ENCODE measurements at regions not wholly inside any gene's neighbourhood (a gene's known extent, or its start where the extent isn't known, plus 50 kb on each side); places are given as distances from the start of the nearest gene placed in this dataset.
A peak's percentile ranks its signal among the peaks of the same experiment; 100 is the strongest.
"Not testable (repeated sequence)": the region's sequence is repeated elsewhere in the genome, so short reads cannot be mapped to it uniquely, and the experiment has no call there.

- intact Hi-C loops (cut with DNase I, micrococcal nuclease), result loop anchor here in 1 of 2 donors (10.0 kb wide), 1 partner anchor 163 kb away; no protein-coding TSS in a partner anchor
- DNase-seq, result no peak
- no peak for ATAC-seq
Measured at GRCh38 chr11:34001557-34002064, 49.9 kb upstream of the CAPRIN1 start.

- ATAC-seq (no peak), DNase-seq (no peak)
- intact Hi-C loops (cut with DNase I, micrococcal nuclease), result loop anchor here in 1 of 2 donors (10.0 kb wide), 1 partner anchor 365 kb away; no protein-coding TSS in a partner anchor
Measured at GRCh38 chr11:33999393-33999792, 52.1 kb upstream of the CAPRIN1 start.

DNA sequence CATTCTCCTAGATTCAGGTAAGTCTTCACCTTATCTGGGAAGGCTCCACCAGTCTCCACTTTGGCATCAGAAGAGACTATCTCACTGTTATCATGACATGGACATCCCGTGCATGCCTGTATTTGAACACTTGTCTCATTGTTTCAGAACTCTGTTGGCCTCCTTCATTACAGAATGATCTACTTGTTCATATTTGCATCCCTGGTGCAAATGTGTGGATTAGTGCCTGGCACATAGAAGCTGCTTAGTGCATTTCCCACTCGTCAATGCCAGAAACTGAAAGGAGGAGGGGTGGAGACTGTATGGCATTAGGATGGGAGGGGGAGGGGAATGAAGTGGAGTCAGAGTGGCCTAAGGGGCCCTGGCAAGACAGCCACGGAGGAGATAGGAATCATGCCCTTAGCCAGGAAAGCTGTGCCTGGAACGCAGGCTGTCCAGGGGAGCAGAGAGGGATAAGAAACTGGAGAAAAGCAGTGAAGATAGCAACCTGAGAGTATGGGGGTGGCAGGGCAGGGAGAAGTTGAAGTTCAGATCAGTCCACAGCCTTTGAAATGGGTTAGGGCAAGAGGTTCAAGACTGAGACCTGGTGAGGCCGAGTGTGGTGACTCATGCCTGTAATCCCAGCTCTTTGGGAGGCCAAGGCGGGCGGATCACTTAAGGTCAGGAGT is 53.8 kb upstream of the CAPRIN1 start:
- ATAC-seq, result peak; percentile 21
- intact Hi-C loops (cut with DNase I, micrococcal nuclease), result loop anchor here in 1 of 2 donors (10.0 kb wide), 1 partner anchor 367 kb away; no protein-coding TSS in a partner anchor
- no peak for DNase-seq

DNA sequence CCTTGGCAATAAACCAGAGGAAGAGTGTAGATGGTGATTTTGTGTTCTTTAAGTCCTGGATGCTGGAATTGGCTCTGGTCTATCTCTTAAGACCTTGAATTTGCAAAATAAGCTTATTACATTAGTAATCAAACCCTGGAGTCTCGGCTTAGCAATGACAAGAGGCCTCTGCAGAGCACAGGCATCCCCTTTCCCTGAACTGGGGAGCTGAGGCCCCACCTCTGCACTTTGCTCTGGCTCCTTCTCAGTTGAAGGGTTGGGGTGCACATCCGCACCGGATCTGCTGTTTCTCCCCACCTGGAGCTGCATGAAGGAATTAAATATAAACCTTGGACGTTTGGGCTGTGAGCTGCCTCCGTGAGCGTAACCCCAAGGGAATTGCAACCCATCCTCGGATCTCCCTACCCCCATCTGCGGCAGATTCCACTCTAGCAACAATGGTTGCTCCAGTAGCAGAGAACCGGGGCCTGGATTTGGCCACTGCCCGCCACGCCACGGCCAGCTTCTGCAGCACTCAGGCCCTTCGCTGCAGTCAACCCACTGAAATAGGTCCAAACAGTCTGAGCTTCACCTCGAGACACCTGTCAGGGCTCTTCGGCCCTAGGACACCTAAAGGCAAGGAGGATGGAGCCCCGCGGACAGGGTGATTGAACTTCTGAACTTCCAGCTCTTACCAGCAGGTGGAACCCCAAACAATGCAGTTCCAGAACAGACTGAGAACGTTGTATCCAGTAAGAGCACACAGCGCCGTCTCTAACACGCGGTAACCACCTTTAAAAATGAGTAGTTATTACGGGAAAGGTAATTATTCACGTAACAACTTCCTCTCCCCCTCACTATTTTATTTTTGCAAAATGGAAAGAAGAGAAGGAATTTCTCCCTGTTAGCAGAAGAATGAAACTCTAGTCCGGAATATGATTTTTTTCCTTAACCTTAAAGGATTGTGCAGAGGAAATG is 54.8 kb upstream of the CAPRIN1 start:
- peak; percentile 99 for ATAC-seq
- intact Hi-C loops (cut with DNase I, micrococcal nuclease), result loop anchor here in 1 of 2 donors (10.0 kb wide), 1 partner anchor 368 kb away; no protein-coding TSS in a partner anchor
- peak; percentile 59 to 72 for DNase-seq

- intact Hi-C loops (cut with DNase I, micrococcal nuclease), result loop anchor here in 1 of 2 donors (10.0 kb wide), 1 partner anchor 370 kb away; no protein-coding TSS in a partner anchor
- ATAC-seq (no peak), DNase-seq (no peak)
Measured at GRCh38 chr11:33994937-33995336, 56.6 kb upstream of the CAPRIN1 start.

DNA sequence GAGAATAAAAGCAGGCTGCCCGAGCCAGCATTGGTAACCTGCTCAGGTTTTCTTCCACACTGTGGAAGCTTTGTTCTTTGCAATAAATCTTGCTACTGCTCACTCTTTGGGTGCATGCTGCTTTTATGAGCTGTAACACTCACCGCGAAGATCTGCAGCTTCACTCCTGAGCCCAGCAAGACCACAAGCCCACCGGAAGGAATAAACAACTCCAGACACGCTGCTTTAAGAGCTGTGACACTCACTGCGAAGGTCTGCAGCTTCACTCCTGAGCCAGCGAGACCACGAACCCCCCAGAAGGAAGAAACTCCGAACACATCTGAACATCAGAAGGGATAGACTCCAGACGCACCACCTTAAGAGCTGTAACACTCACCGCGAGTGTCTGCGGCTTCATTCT is 60.4 kb upstream of the CAPRIN1 start:
- ATAC-seq, DNase-seq: not testable (repeated sequence)
- intact Hi-C loops (cut with DNase I, micrococcal nuclease), result loop anchor here in 1 of 2 donors (10.0 kb wide), 1 partner anchor 374 kb away; no protein-coding TSS in a partner anchor

GRCh38 chr11:33990131-33990530 is 61.4 kb upstream of the CAPRIN1 start:
- intact Hi-C loops (cut with DNase I, micrococcal nuclease), result loop anchor here in 1 of 2 donors (10.0 kb wide), 1 partner anchor 375 kb away; no protein-coding TSS in a partner anchor
- DNase-seq, ATAC-seq: not testable (repeated sequence)

- DNase-seq (no peak), ATAC-seq (no peak)
- intact Hi-C loops (cut with DNase I, micrococcal nuclease), result no loop called here
Measured at GRCh38 chr11:33989461-33989860, 62.1 kb upstream of the CAPRIN1 start.

GRCh38 chr11:33988586-33989370 is 62.8 kb upstream of the CAPRIN1 start:
- ATAC-seq (no peak), DNase-seq (no peak)
- intact Hi-C loops (cut with DNase I, micrococcal nuclease), result no loop called here

DNA sequence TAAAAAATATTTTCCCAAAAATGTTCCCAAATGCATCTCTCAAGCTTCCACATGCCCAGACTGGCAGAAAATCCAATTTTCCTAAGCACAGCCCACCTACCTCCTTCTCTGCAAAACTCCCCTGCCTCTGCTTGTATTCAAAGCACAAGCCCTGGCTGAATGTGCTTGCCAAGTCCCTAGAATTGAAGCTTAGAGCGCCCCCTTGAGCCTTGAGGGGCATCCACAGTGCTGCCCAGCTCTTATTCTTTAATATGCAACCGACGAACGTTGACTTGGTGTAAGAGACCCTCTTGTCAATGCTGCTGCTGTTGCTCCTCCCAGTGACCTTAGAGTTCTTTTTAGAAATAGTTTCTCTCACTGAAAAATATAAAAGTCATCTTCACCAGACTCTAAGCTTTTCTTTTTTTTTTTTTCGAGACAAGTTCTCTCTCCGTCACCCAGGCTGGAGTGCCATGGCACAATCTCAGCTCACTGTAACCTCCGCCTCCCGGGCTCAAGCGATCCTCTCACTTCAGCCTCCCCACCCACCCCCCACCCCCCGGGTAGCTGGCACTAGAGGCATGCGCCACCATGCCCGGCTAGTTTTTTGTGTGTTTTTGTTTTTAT is 63.5 kb upstream of the CAPRIN1 start:
- intact Hi-C loops (cut with DNase I, micrococcal nuclease), result no loop called here
- DNase-seq (peak; percentile 63 to 68), ATAC-seq (peak; percentile 73)

DNA sequence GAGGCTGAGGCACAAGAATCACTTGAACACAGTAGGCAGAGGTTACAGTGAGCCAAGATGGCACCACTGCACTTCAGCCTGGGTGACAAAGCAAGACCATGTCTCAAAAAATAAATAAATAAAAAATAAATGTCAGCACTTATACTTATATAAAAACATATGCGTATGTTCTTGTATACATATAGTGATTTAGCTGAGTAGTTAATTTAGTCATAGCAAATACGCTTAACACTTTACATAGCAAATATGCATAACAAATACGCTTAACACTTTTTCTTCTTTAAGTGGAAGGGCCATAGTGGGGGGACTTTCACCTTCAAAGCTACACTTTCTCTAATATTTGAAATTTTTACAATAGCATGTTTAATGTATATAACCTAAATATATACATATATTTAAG is 64.0 kb upstream of the CAPRIN1 start:
- no peak for ATAC-seq
- intact Hi-C loops (cut with DNase I, micrococcal nuclease), result no loop called here
- no peak for DNase-seq

GRCh38 chr11:33986597-33987501 is 64.7 kb upstream of the CAPRIN1 start:
- DNase-seq; intact Hi-C loops (cut with DNase I, micrococcal nuclease); ATAC-seq: not testable (repeated sequence)

- no peak for ATAC-seq
- intact Hi-C loops (cut with DNase I, micrococcal nuclease), result no loop called here
- no peak for DNase-seq
Measured at GRCh38 chr11:33984682-33985389, 66.7 kb upstream of the CAPRIN1 start.

- intact Hi-C loops (cut with DNase I, micrococcal nuclease), result no loop called here
- no peak for DNase-seq
Measured at GRCh38 chr11:33982661-33983060, 68.9 kb upstream of the CAPRIN1 start.

GRCh38 chr11:33980897-33981296 is 70.6 kb upstream of the CAPRIN1 start:
- intact Hi-C loops (cut with DNase I, micrococcal nuclease), result no loop called here
- no peak for DNase-seq
- peak; percentile 26 for ATAC-seq

More at GRCh38 chr11:33982661-33983060, 68.9 kb upstream of the CAPRIN1 start:
- ATAC-seq, result no peak

DNA sequence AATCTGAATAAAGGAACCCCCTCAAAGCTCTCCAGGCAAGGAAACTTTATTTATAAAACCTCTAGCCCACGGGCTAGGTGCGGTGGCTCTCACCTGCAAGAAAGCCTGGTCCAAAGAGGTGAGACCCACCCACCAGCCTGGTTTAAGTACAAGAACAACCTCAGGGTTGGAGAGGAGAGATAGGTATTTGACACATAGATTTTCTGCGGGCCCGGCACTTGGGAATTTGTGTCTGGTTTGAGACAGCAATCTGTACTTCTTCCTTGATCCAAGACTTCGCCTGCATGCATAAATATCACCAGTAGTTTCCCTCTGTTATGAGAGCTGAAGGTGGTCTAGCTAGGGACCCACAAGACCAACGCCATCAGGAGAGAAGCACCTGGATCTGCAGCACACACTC is 73.2 kb upstream of the CAPRIN1 start:
- DNase-seq (no peak), ATAC-seq (no peak)
- intact Hi-C loops (cut with DNase I, micrococcal nuclease), result no loop called here
